Fibroblast of skin of back (primary cell): ENCODE measurements at regions not wholly inside any gene's neighbourhood (a gene's known extent, or its start where the extent isn't known, plus 50 kb on each side); places are given as distances from the start of the nearest gene placed in this dataset.

Source experiments
- DNase-seq: peaks from one replicate; pipeline ENCODE4 v3.0.0-alpha.2; 2013

GRCh38 chr4:20354120-20354519 lies 102.4 kb downstream of the SLIT2 start:
- no peak for DNase-seq

- no peak for DNase-seq
These were observed 104.9 kb downstream of the SLIT2 start for GRCh38 chr4:20356565-20356964.

GRCh38 chr4:20358110-20358509 lies 106.4 kb downstream of the SLIT2 start:
- no peak for DNase-seq

GRCh38 chr4:20359692-20360091 lies 108.0 kb downstream of the SLIT2 start:
- no peak for DNase-seq

GRCh38 chr4:20362148-20362547 lies 110.4 kb downstream of the SLIT2 start:
- DNase-seq: no peak

- DNase-seq: peak; percentile 19
These were observed 113.3 kb downstream of the SLIT2 start for GRCh38 chr4:20364969-20365368.

- peak; percentile 40 for DNase-seq
These were observed 115.7 kb downstream of the SLIT2 start for GRCh38 chr4:20367446-20367845.

- peak; percentile 94 for DNase-seq
These were observed 117.2 kb downstream of the SLIT2 start for GRCh38 chr4:20368926-20369325.

GRCh38 chr4:20370274-20370673 lies 118.6 kb downstream of the SLIT2 start:
- DNase-seq: peak; percentile 79

- DNase-seq: no peak
These were observed 124.4 kb downstream of the SLIT2 start for GRCh38 chr4:20376070-20376469.

- DNase-seq: no peak
These were observed 126.5 kb downstream of the SLIT2 start for GRCh38 chr4:20378181-20378580.

- DNase-seq: no peak
These were observed 129.3 kb downstream of the SLIT2 start for GRCh38 chr4:20381005-20381404.

GRCh38 chr4:20383283-20383682 lies 131.6 kb downstream of the SLIT2 start:
- DNase-seq: no peak

GRCh38 chr4:20383969-20384368 lies 132.3 kb downstream of the SLIT2 start:
- no peak for DNase-seq

- DNase-seq: no peak
These were observed 132.8 kb downstream of the SLIT2 start for GRCh38 chr4:20384456-20384855.

- DNase-seq: peak; percentile 10
These were observed 134.5 kb downstream of the SLIT2 start for GRCh38 chr4:20386001-20386740.

GRCh38 chr4:20386906-20387305 lies 135.2 kb downstream of the SLIT2 start:
- DNase-seq: no peak

GRCh38 chr4:20391198-20391597 lies 139.5 kb downstream of the SLIT2 start:
- peak; percentile 69 for DNase-seq

- DNase-seq: no peak
These were observed 140.2 kb downstream of the SLIT2 start for GRCh38 chr4:20391912-20392311.

- peak; percentile 3 for DNase-seq
These were observed 141.9 kb downstream of the SLIT2 start for GRCh38 chr4:20393486-20394100.

GRCh38 chr4:20394512-20394911 lies 142.8 kb downstream of the SLIT2 start:
- DNase-seq: no peak

GRCh38 chr4:20395160-20395773 lies 143.6 kb downstream of the SLIT2 start:
- DNase-seq: peak; percentile 27

GRCh38 chr4:20403290-20403689 lies 151.6 kb downstream of the SLIT2 start:
- DNase-seq: no peak

- DNase-seq: no peak
These were observed 152.1 kb downstream of the SLIT2 start for GRCh38 chr4:20403846-20404245.
